HG03571 (cell line): ENCODE measurements at regions not wholly inside any gene's neighbourhood (a gene's known extent, or its start where the extent isn't known, plus 50 kb on each side); places are given as distances from the start of the nearest gene placed in this dataset.

Experiments
- ATAC-seq: cut with Tn5 transposase; IDR thresholded peaks from one replicate; pipeline ENCODE4 v1.9.1; 2021; ENCODE audit not compliant: unreplicated experiment

DNA sequence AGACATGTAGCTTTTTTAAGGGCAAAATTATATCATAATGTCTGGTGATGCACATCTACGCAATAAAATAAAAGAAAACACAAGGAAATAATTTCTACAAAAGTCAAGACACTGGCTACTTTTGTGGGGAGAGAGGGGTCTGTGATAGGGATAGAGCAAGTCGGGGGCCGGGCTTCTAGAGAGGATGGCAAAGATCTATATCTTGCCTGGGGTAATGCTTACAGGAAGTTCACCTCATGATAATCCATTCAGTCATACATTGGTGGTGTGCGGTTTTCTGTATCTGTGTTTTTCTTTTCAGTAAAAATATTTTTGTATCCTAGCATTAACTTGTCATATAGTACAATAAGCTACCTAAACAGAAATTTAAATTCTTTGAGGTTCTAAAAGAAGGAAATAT, 178.8 kb downstream of the ARRDC4 start:
- no peak for ATAC-seq

DNA sequence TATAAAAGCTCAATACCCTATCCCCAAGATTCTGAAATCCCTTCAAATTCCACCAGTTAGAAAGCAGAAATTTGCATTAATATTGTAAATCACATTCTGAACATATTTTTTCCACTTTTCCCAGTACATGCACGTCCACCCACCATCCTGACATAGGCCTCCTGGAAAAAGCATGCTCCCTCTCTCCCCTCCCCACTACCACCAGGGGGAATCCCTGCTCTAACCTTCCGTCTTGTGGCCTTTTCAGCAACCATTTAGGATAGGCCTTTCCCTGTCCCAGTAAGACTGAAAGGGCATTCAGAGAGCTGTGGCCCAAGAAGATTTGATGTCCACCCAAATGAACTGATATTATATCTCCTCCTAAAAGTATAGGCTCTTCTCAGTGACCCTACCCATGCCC, 182.1 kb downstream of the ARRDC4 start:
- ATAC-seq = no peak

DNA sequence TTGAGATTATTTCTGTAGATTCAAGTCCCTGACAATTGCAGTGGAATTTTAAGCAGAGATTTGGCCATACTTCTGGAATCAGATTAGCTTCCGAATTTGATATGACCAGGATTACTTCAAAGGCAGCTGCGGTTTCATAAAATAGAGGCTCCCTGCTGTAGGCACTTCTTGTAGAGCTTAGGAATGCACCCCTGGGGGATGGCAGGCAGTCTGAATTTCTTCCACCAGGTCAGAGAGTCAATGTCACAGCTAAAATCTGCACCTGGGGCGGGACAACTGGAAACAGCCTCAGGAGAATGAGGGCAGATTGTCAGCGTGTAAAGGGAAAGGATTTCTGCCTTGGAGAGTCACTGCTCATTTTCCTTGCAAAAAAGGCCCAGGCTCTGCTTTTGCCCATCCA, 182.6 kb downstream of the ARRDC4 start:
- no peak for ATAC-seq

DNA sequence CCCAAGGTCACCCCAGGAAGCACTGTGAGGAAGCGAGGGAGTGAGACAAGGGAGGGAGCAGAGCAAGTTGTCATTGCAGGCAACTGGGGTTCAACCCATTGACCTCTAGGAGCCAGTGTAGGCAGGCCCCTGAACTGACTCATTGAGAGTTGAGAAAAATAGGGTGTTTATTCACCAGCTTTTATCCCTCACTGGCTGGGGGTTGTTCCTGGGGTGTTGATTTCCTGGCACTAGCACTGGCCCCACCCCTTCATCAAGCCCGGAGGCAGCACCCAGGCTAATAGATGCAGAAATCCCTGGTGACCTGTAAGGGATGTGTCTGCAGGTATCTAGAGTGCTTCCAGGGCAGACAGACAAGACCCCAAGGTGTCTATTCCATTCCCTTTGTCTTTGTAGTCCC, 183.9 kb downstream of the ARRDC4 start:
- no peak for ATAC-seq

DNA sequence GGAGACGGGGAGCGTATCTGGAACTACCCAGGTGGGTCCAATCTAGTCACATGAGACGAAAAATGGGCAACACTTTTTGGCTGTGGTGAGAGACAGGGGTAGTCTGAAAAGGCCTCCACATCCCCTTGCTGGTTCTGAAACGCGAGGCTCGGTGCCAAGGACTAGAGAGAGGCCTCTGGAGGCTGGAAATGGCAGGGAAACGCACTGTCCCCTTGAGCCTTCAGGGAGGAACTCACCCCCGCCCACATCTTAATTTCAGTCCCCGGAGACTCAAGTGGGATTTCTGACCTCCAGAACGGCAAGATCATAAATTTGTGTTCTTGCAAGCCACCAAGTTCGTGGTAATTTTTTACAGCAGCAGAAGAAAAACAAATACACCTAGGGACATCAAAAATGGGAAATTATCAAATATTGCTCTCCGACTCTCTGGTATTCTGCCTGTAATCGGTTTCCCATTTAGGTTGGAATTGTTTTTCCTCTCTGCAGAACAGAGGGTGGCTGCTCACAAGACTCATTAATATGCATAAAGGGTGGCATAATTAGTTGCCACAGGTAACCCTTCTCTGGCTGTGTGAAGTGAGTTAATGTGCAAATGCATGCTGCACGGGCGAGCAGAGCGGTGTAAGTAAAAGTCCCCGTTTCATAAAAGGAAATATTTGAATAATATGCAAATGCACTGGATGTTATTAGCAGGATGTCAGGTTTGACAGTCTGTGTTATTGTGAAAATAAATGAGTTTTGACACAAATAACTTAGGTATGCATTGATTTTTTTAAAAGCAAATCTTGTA, 185.7 kb downstream of the ARRDC4 start:
- ATAC-seq = no peak

DNA sequence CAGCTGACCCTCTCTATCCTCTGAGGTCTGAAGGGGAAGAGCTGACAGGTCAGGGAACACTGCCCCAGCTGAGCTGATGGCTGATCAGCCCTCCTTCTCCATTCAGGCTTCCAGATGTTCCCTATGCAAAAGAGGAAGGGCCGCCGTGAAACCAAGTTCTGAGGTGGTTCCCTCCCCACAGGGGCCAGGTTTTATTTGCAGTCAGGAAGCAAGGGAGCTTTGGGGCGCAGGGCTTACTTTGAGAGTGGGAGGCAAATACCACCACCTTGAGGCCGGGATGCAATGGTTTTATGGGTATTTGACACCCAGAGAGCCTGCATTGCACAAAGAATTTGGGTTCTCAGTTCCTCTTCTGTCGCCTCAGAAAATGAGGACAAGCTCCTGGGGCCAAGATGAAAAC, 186.9 kb downstream of the ARRDC4 start:
- no peak for ATAC-seq

DNA sequence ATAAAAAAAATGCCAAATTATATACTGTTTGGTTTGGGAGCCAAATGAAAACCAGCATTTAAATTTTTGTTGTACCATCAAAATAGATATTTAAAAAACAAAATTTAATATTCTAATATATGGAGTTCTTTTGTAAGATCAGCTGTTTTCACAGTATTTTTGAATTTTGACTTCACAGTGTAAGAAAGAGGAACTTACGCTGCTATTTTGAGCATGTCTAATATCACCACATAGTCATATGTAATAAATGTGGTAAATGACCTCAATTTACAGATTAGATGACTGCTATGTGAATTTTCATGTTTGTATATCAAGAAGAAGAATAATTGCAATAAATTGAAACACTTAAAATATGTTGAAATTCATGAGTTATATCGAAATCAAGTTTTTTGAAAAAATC, 189.6 kb downstream of the ARRDC4 start:
- no peak for ATAC-seq

DNA sequence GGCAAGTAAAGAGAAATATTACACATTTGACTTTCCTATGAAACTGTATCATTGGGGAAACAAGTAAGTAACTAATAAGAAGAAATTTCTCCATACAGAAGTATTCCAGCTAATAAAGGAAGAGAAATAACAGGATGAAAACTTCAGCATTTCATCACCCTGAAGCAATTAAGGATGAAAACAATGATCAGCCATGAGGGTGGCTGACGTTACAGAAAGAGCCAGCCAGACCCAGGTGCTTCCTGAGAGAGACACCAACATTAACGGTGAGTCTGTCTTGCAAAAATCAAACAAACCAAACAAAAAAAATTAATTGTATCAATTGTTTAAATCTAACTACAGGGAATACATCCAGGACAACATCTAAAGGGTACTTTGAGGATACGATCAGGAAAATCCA, 190.0 kb downstream of the ARRDC4 start:
- no peak for ATAC-seq

DNA sequence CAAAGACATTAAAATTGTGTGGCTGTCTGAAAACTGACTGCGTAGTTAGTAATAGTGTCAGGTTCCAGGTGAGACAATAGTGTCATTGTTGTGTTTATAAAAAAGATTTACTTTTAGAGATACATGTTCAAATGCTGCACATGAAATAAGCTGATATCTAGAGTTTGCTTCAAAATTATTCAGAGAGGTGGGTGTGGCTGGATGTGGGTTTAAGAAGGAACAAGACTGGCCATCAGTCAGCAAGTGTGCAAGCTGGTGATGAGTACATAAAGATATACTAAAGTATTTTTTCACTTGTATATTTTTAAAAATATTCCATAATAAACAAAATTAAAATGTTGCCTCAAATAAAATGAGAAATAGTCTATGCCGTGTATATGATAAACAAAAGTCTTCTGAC, 190.6 kb downstream of the ARRDC4 start:
- ATAC-seq = no peak

DNA sequence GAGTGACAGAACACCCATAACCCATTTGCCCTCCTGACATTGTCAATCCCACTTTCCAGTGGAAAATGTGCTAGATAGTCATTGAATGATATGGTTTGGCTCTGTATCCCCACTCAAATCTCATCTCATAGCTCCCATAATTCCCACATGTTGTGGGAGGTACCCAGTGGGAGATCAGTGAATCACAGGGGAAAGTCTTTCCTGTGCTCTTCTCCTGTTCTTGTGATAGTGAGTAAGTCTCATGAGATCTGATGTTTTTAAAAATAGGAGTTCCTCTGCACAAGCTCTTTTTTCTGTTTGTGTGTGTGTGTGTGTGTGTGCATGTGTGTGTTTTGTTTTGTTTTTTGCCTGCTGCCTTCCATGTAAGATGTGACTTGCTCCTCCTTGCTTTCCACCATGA, 191.7 kb downstream of the ARRDC4 start:
- ATAC-seq = no peak

DNA sequence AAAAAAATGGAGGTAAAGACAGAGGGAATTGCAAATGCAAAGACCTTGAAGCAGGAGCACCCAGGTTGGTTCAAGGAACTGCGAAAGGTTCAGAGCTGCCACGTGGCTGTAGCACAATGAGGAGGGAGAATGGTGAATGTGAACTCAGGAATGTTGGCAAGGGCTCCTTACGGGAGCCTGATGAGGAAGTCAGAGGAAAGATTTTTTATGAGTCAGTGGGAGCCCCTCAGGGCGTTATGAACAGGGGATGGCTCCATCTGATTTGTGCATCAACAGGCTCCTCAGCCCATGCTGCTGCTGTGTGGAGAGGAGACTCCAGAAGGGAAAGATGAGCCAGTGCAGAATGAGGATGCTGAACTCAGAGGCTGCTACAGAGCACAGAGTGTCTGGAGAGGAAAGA, 194.4 kb downstream of the ARRDC4 start:
- no peak for ATAC-seq

DNA sequence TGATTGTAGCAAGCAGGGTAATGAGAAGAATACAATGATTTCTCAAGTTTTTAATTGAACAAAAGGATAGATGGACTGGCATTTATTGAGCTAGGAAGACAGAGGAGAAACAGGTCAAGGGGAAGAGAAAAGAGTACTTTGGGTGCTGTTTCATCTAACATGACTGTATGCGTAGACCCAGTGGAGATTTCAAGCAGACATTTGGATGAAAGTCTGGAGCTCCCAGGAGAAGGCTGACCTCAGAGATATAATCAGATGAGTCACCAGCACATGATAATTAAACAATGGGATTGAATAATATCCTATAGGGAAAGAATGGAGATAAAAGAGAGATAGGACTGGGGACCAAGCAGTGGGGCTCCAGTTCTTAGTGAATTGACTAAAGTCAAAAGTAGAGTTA, 194.9 kb downstream of the ARRDC4 start:
- no peak for ATAC-seq

DNA sequence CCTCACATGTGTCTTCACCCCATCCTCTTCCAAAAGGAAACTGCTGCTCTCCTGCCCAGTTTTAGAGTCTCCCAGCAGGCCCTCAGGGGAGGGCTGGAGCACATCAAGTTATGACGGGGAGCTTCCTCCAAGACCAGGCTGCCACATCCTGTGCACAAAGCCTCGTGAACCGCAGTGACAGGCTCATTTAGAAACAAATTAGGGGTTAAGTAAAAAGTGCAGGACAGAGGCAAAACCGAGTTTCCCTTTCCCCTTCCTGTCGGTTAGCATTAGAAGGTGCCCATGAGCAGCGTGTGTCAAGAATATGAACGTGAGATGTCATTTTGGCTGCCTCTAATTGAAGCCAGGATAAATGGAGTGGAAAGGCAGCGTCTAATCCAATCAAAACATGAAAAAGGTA, 199.7 kb downstream of the ARRDC4 start:
- ATAC-seq = peak; percentile 90

DNA sequence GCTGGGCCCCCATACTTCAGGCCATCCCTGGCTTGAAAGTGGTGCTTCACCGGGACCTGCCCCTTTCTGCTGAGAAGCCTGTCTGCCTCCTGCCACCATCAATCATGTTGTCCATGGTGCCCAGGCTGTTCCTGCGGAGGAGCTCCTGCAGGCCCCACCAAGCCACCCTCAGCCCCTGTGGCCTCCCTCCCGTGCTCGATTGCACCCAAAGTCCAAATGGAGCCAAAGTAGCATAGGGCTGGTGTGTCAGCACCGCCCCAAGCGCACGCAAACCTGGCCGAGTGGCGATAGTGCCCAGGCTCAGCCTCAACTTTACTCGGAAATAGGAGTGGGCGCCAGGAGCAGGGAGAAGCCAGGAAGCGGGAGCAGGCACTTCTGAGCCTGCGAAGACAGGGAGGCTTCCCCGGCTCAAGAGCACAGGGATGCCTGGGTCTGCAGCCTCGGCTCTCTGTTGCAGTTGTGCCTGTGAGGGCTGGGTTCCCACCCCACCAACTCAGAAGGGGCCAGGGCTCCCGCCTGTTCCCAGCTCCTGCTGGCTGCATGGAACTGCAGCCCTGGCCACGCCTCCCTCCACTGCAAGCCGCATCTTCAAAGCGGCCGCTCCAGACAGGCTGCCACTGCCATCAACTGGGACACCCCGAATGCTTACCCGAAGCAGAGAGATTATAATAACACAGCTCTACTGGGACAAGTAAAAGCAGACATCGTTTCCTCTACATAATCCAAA, 203.0 kb downstream of the ARRDC4 start:
- ATAC-seq = no peak

DNA sequence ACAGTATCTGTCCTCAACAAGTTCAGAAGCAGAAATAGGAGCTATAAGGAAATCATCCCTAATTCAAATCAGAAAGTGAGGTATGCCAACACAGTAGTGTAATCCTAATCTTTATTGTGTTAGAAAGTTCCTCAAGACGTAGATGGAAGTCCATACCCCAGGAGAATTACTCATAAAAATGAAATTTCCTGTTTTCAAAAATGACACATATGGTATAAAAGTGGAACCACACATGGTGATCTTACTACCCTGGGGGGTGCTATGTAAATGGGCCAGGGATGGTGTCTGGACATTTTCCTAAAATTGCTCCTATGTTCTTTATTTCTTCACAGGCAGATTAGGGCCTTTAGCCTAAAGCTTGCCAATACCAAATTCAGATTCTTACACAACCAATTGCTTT, 204.1 kb downstream of the ARRDC4 start:
- ATAC-seq = no peak

DNA sequence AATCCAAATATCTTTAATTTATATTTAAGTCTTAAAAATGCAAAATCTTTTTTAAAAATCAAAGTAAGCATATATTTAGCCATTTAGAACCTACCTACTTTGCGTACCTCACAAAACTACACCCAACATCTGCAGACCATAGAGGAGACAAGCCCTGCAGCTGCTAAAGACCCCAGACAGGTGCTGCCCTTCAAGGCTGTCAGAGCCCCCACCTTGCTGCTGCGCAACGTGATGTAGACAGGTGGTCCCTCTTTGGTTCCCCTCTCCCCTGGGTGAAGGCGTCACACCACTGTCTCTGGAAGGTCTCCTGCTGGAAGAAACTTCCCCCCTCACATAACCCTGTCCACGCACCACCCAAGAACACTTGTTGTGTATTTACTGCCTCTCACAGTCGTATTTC, 204.5 kb downstream of the ARRDC4 start:
- no peak for ATAC-seq

DNA sequence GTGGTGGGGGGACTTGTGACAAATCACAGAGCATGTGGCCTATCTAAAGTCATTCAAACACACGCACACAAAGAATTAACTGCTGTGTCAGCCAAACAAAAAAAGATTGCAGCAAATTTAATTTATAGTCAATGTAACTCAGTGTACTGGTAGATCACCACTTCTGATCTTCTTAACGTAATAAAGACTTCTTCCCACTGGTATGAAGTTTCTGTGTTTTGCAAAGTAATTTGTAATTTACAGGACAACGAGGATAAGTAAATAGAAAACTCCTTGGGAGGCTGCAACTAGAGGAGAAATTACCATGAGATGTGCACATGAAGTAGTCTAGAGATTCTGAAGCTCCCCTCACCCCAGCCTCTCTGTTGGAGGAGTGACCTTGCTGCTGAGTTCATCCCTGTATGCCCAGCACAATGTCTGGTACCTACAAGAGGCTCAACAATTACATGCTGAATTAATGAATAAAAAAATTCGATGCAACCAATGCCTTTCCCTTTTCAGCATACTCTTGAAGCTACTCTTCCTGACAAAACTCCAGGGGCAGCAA, 207.3 kb downstream of the ARRDC4 start:
- no peak for ATAC-seq

DNA sequence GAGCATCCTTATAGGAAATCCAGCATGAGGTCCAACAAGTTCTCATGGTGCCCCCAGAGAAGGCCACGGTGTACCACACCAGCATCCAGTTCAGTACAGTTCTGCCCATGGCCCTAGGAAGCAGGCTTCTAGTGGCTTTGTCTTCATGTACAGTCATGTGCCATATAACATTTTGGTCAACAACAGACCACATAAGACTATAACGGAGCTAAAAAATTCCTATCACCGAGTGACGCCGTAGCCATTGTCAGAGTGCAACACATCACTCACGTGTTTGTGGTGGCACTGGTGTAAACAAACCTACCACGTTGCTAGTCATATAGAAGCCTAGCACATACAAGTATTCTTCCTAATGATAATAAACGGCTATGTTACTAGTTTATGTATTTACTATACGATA, 209.0 kb downstream of the ARRDC4 start:
- no peak for ATAC-seq

DNA sequence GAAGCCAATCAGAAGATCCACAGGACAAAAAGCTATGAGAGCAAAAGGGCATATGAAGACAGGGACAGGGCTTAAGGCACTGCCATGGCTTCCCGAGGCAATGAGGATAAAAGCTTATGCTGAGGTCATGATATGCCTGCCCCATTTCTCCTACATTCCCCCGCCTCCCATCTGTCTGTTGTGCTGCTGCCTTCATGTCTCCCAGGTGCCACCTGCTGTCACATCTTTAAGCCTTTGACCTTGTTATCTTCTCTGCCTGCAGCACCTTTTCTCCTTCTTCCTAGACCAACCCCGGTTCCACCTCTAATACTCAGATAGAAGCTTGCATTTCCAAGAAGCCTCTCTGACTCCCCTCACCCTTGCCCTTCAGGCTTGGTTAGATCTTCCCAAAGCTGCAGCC, 213.8 kb downstream of the ARRDC4 start:
- no peak for ATAC-seq

DNA sequence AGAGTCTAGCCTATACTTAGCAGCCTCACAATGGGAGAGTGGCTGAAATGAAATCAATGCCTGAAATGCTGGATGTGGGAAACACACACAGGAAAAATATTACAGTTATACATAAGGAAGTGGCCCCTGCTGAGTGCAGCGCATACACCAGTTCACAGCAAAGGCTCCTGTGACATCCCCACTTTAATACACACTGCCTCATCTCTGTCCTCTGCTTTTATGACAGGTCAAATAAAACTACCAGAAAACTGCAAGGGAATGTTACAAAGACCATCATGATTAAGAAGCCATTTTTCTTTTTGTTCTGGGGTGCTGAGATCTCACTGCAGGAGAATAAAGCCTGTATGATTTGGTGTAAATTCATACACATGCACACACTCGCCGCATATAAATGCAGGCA, 214.3 kb downstream of the ARRDC4 start:
- ATAC-seq = no peak

DNA sequence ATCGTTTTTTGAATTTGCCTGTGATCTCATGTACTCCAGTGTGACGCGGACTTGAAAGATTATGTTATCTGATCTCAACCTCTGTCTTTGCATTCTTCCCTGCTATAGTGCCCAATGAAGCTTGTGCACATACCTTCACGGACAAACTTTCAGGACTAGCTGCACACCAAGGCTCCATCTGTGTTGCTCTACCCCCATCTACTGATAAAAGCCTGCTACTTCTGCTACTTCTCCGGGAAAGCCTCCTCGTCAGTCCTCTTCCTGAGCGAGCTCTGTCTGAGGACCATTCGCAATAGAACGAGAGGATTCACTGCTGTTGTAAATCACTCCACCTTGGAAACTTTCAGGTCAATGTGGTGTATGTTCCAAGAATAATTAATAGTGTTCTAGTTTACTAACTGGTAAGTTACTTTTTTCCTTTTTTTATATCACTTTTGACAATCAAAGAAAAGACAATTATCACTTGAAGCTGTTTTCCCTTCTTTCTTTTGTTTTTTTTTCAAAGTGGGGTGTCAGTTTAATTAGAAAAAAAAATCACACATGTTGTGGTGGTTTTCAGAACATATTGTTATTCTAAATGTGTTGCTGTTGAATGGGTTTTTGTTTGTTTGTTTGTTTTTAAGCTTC, 217.6 kb downstream of the ARRDC4 start:
- ATAC-seq = peak; percentile 62

DNA sequence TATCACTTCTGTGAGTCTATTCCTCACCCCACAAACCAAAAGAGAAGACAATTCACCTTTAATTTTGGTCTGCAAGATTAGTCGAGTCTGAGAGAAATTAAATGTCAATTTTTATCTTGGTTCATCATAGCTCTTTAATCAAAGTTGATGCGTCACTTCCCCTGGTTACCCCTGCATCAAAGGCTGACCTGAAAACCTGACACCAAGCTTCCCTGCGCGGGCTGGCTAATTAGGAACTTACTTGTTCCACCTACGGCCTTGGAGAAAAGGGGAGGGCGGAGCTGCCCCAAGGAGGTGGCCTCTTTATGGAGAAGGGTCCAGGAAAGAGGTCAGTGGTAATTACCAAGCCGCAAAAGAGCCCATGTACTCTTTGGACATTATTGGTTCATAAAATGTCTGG, 218.4 kb downstream of the ARRDC4 start:
- no peak for ATAC-seq
